HepG2 (cell line): ENCODE measurements at regions not wholly inside any gene's neighbourhood (a gene's known extent, or its start where the extent isn't known, plus 50 kb on each side); places are given as distances from the start of the nearest gene placed in this dataset.

Experiments used
- ATAC-seq: fragments of 200-7000 bp; cut with Tn5 transposase; 3 replicates; pipeline ENCODE4 v1.9.1; 2020; ENCODE audit warnings: mild to moderate bottlenecking, moderate library complexity
- BruUV-seq: library from RNA; stranded (reverse); fragments of 400-500 nt; replicated peaks from 2 replicates; lab custom pipeline; 2021; lab: Mats Ljungman, UMichigan
- CTCF ChIA-PET: fragments of 300-600 bp; formaldehyde crosslinking; extraction: SDS; loops from one replicate; lab custom pipeline; 2021; ENCODE audit warnings: low total read pairs, inconsistent platforms, low intra/inter-chr PET ratio; lab: Yijun Ruan, JAX
- POLR2A ChIA-PET: fragments of 350-600 bp; sonication (Branson Sonifier 250); formaldehyde crosslinking; loops from one replicate; lab custom pipeline; 2020; ENCODE audit warnings: antibody characterized with exemption, inconsistent platforms; lab: Yijun Ruan, JAX
- DNase-seq: peaks from one replicate; pipeline ENCODE4 v3.0.0-alpha.2; 2015; ENCODE audit warnings: low spot score
- FAIRE-seq: peaks from 3 replicates; lab custom pipeline; 2011; peaks lifted over from hg19 to GRCh38; lab: Jason Lieb, UNC
- H2AFZ ChIP-seq: one replicate; pipeline ENCODE4 v1.6.1; 2011; ENCODE audit warnings: low read length, inconsistent platforms
- H3K27ac ChIP-seq: fragments of 300-600 bp; 3 replicates; pipeline ENCODE4 v1.8.0; 2011; ENCODE audit warnings: mixed run types, mild to moderate bottlenecking, mixed read lengths, low read length, inconsistent platforms; ENCODE audit not compliant: insufficient read depth; ENCODE audit errors: extremely low read length
- H3K27me3 ChIP-seq, 2 experiments: fragments of 200-600 bp in 1 of 2; 2 replicates in 1 of 2; 3 replicates in 1 of 2; pipeline versions ENCODE4 v1.6.0 to v1.8.0; 2011; ENCODE audit warnings: low read length in 2 of 2, mild to moderate bottlenecking in 2 of 2, moderate library complexity in 2 of 2, inconsistent platforms in 1 of 2; ENCODE audit not compliant: insufficient read depth in 2 of 2, control insufficient read depth in 1 of 2
- H3K36me3 ChIP-seq, 2 experiments: fragments of 200-600 bp in 1 of 2; replicated peaks in 1 of 2; 2 replicates in 1 of 2; 3 replicates in 1 of 2; pipeline versions ENCODE4 v1.5.1 to v1.8.0; 2011; ENCODE audit warnings: low read length in 2 of 2, inconsistent platforms in 1 of 2; ENCODE audit not compliant: insufficient read depth in 2 of 2, control insufficient read depth in 1 of 2
- H3K4me1 ChIP-seq: 2 replicates; pipeline ENCODE4 v1.5.1; 2012; ENCODE audit warnings: low read length, inconsistent platforms; ENCODE audit not compliant: insufficient read depth
- H3K4me2 ChIP-seq: 2 replicates; pipeline ENCODE4 v1.6.0; 2011; ENCODE audit warnings: low read depth, low read length, inconsistent platforms
- H3K4me3 ChIP-seq, 3 experiments: fragments of 200-600 bp in 1 of 3; sonication (generic), shearing (Covaris generic) in 1 of 3; replicated peaks in 1 of 3; 2 replicates each; pipeline ENCODE4 v1.5.1; 2011 to 2016; ENCODE audit warnings: low read length in 3 of 3, inconsistent platforms in 2 of 3, low read depth in 2 of 3, mild to moderate bottlenecking in 2 of 3, control low read depth in 1 of 3, mixed read lengths in 1 of 3; ENCODE audit not compliant: insufficient read depth in 1 of 3
- H3K79me2 ChIP-seq: one replicate; pipeline ENCODE4 v1.6.1; 2011; ENCODE audit warnings: low read length, inconsistent platforms; ENCODE audit not compliant: insufficient read depth
- H3K9ac ChIP-seq: 2 replicates; pipeline ENCODE4 v1.6.0; 2011; ENCODE audit warnings: mild to moderate bottlenecking, low read depth, low read length, inconsistent platforms; ENCODE audit not compliant: insufficient read depth
- H3K9me3 ChIP-seq: 2 replicates; pipeline ENCODE4 v1.5.1; 2012; ENCODE audit warnings: mild to moderate bottlenecking, low read length
- H4K20me1 ChIP-seq: 2 replicates; pipeline ENCODE4 v1.6.0; 2011; ENCODE audit warnings: inconsistent platforms, mild to moderate bottlenecking, low read length, moderate library complexity; ENCODE audit not compliant: insufficient read depth
- GPN1 ChIP-seq: sonication (generic); formaldehyde crosslinking; IDR thresholded peaks from 2 replicates; pipeline ENCODE4 v1.5.1; 2020; ENCODE audit warnings: missing genetic modification reagents, borderline replicate concordance
- HOXA7 ChIP-seq: sonication (generic); formaldehyde crosslinking; IDR thresholded peaks from 2 replicates; pipeline ENCODE4 v1.8.1; 2022; ENCODE audit warnings: mild to moderate bottlenecking, missing genetic modification reagents, moderate library complexity
- NFATC3 ChIP-seq: sonication (generic); formaldehyde crosslinking; IDR thresholded peaks from 2 replicates; pipeline ENCODE4 v1.5.1; 2020; ENCODE audit warnings: mild to moderate bottlenecking, missing genetic modification reagents
- SYNCRIP ChIP-seq: fragments of 200-400 bp; formaldehyde crosslinking; IDR thresholded peaks from 2 replicates; pipeline ENCODE4 v1.6.1; 2018; ENCODE audit warnings: mild to moderate bottlenecking, low read depth, low read length; ENCODE audit not compliant: insufficient read depth
- ZC3H4 ChIP-seq: sonication (generic); formaldehyde crosslinking; IDR thresholded peaks from 2 replicates; pipeline ENCODE4 v1.4.0; 2020; ENCODE audit warnings: missing genetic modification reagents, borderline replicate concordance
- ZFP37 ChIP-seq: sonication (generic); formaldehyde crosslinking; IDR thresholded peaks from 2 replicates; pipeline ENCODE4 v1.4.0; 2020; ENCODE audit warnings: missing genetic modification reagents, borderline replicate concordance
- ZFYVE20 ChIP-seq: sonication (generic); formaldehyde crosslinking; IDR thresholded peaks from 2 replicates; pipeline ENCODE4 v1.8.0; 2023; ENCODE audit warnings: low read depth, mild to moderate bottlenecking, moderate library complexity, missing genetic modification reagents, borderline replicate concordance
- ZNF607 ChIP-seq: sonication (generic); formaldehyde crosslinking; IDR thresholded peaks from 2 replicates; pipeline ENCODE4 v1.5.1; 2020; ENCODE audit warnings: missing genetic modification reagents, mild to moderate bottlenecking, borderline replicate concordance
- ZNF614 ChIP-seq: IDR thresholded peaks from 2 replicates; pipeline ENCODE4 v1.6.1; 2018; ENCODE audit warnings: missing biosample characterization, missing genetic modification reagents, inconsistent platforms, borderline replicate concordance
- WGBS: methylation state at CpG from one replicate; pipeline ENCODE4 v1.1.6; 2017; ENCODE audit warnings: low lambda C conversion rate; 5-methylcytosine and 5-hydroxymethylcytosine counted together
- in situ Hi-C: cut with HindIII; loops from 2 replicates; pipeline ENCODE4 v1.10.0; 2017; ENCODE audit warnings: low pct_unique_long_range_greater_than_20kb; ENCODE audit not compliant: extremely low pct_ligation_motif_present
- intact Hi-C: fragments of 100-400 bp; cut with micrococcal nuclease; formaldehyde crosslinking; loops from one replicate; pipeline ENCODE4 v1.10.0; 2022; ENCODE audit not compliant: unreplicated experiment
- TF ChIP-seq, protein P1 (sequence below): sonication (generic); formaldehyde crosslinking; IDR thresholded peaks from 2 replicates; pipeline ENCODE4 v1.4.0; 2020; ENCODE audit warnings: mild to moderate bottlenecking, missing genetic modification reagents
- TF ChIP-seq, protein P2 (sequence below): sonication (generic); formaldehyde crosslinking; IDR thresholded peaks from 2 replicates; pipeline ENCODE4; 2020; ENCODE audit warnings: missing genetic modification reagents, mild to moderate bottlenecking, borderline replicate concordance
- TF ChIP-seq, protein P3 (sequence below): sonication (generic); formaldehyde crosslinking; IDR thresholded peaks from 2 replicates; pipeline ENCODE4 v1.8.1; 2023; ENCODE audit warnings: missing genetic modification reagents, mild to moderate bottlenecking, borderline replicate concordance
- TF ChIP-seq, protein P4 (sequence below): IDR thresholded peaks from 2 replicates; pipeline ENCODE4 v1.6.1; 2016; ENCODE audit warnings: low read depth, borderline replicate concordance

DNA sequence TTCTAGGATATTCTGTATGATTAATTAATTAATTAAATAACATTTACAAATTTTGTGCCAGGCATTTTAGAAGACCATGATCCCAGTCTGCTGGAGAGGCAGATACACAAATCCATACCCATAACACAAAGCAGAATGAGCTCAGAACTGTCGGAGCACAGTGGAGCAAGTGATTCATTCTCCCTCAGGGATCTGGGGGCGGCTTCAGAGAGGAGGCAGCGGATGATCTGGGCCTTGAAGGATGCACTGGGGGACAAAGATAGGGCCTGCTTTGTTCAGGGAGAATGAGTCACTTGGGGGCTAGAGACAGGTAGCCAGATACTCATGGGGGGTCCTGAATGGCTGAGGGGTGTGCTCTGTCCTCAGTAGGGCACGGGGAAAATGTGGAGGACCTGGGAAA, 50.9 kb upstream of the TRABD2B start:
- TF ChIP-seq, protein P1, sequence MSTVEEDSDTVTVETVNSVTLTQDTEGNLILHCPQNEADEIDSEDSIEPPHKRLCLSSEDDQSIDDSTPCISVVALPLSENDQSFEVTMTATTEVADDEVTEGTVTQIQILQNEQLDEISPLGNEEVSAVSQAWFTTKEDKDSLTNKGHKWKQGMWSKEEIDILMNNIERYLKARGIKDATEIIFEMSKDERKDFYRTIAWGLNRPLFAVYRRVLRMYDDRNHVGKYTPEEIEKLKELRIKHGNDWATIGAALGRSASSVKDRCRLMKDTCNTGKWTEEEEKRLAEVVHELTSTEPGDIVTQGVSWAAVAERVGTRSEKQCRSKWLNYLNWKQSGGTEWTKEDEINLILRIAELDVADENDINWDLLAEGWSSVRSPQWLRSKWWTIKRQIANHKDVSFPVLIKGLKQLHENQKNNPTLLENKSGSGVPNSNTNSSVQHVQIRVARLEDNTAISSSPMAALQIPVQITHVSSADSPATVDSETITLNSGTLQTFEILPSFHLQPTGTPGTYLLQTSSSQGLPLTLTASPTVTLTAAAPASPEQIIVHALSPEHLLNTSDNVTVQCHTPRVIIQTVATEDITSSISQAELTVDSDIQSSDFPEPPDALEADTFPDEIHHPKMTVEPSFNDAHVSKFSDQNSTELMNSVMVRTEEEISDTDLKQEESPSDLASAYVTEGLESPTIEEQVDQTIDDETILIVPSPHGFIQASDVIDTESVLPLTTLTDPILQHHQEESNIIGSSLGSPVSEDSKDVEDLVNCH (CRISPR knock-in tag), result no peak
- no peak for TF ChIP-seq ZFYVE20 (CRISPR knock-in tag)
- no peak for TF ChIP-seq ZNF607
- no peak for TF ChIP-seq HOXA7 (CRISPR knock-in tag)
- TF ChIP-seq, protein P2, sequence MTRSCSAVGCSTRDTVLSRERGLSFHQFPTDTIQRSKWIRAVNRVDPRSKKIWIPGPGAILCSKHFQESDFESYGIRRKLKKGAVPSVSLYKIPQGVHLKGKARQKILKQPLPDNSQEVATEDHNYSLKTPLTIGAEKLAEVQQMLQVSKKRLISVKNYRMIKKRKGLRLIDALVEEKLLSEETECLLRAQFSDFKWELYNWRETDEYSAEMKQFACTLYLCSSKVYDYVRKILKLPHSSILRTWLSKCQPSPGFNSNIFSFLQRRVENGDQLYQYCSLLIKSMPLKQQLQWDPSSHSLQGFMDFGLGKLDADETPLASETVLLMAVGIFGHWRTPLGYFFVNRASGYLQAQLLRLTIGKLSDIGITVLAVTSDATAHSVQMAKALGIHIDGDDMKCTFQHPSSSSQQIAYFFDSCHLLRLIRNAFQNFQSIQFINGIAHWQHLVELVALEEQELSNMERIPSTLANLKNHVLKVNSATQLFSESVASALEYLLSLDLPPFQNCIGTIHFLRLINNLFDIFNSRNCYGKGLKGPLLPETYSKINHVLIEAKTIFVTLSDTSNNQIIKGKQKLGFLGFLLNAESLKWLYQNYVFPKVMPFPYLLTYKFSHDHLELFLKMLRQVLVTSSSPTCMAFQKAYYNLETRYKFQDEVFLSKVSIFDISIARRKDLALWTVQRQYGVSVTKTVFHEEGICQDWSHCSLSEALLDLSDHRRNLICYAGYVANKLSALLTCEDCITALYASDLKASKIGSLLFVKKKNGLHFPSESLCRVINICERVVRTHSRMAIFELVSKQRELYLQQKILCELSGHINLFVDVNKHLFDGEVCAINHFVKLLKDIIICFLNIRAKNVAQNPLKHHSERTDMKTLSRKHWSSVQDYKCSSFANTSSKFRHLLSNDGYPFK (CRISPR knock-in tag), result no peak
- TF ChIP-seq ZC3H4 (CRISPR knock-in tag), result no peak
- no peak for TF ChIP-seq GPN1 (CRISPR knock-in tag)
- TF ChIP-seq ZFP37 (CRISPR knock-in tag), result no peak
- TF ChIP-seq SYNCRIP, result no peak
- no peak for TF ChIP-seq NFATC3
- TF ChIP-seq, protein P3, sequence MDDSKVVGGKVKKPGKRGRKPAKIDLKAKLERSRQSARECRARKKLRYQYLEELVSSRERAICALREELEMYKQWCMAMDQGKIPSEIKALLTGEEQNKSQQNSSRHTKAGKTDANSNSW (CRISPR knock-in tag), result no peak
- TF ChIP-seq, protein P4, sequence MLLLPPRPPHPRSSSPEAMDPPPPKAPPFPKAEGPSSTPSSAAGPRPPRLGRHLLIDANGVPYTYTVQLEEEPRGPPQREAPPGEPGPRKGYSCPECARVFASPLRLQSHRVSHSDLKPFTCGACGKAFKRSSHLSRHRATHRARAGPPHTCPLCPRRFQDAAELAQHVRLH (CRISPR knock-in tag), result no peak
- no peak for TF ChIP-seq ZNF614 (CRISPR knock-in tag)

More for the DNA sequence above, 50.9 kb upstream of the TRABD2B start:
- ChIA-PET CTCF (no interaction called here), POLR2A (no interaction called here)
- H3K79me2 ChIP-seq, result no peaks in the 10 kb centered on the region
- no peak overlapping the region for H3K9ac ChIP-seq
- ATAC-seq, result no peak
- intact Hi-C loops, result no loop called here
- H2AFZ ChIP-seq, result no peak overlapping the region
- H3K9me3 ChIP-seq, result no peaks in the 10 kb centered on the region
- FAIRE-seq, result no peak
- no peak for DNase-seq
- H3K36me3 ChIP-seq, result no peaks in the 10 kb centered on the region
- H3K27me3 ChIP-seq, result peaks cover 0 to 18% of the 10 kb centered on the region in 2 experiments; a peak in 2 of 5 replicates
- no peak overlapping the region for H3K4me2 ChIP-seq
- in situ Hi-C loops, result no loop called here
- no peaks in the 10 kb centered on the region for H4K20me1 ChIP-seq
- no peak overlapping the region for H3K4me3 ChIP-seq
- WGBS, result 16% methylated on average over 4 of the region's 4 CpGs
- no peaks in the 10 kb centered on the region for H3K4me1 ChIP-seq
- no TSS peak for BruUV-seq
- no peak overlapping the region for H3K27ac ChIP-seq
